H1 (cell line): ENCODE measurements at regions not wholly inside any gene's neighbourhood (a gene's known extent, or its start where the extent isn't known, plus 50 kb on each side); places are given as distances from the start of the nearest gene placed in this dataset.

Experiments
- CTCF ChIA-PET: fragments of 300-600 bp; sonication (Branson Sonifier 250); formaldehyde crosslinking; loops from one replicate; lab custom pipeline; 2021; ENCODE audit not compliant: partially characterized antibody; lab: Charles Lee
- POLR2A ChIA-PET: fragments of 300-600 bp; sonication (Branson Sonifier 250); formaldehyde crosslinking; loops from one replicate; lab custom pipeline; 2021; ENCODE audit warnings: inconsistent platforms; ENCODE audit not compliant: partially characterized antibody; lab: Charles Lee
- DNase-seq, 2 experiments: peaks; one replicate each; pipeline versions ENCODE4 v3.0.0 to v3.0.0-alpha.2; 2010 to 2022; ENCODE audit warnings: low spot score in 2 of 2, low read depth in 1 of 2, mixed read lengths in 1 of 2
- FAIRE-seq: peaks from 2 replicates; lab custom pipeline; 2011; peaks lifted over from hg19 to GRCh38; lab: Jason Lieb, UNC
- H2AFZ ChIP-seq: 2 replicates; pipeline ENCODE4 v1.8.1; 2012; ENCODE audit warnings: low read length, inconsistent platforms
- H2AK5ac ChIP-seq: 2 replicates; pipeline ENCODE4 v1.6.1; 2013; ENCODE audit warnings: low read depth, low read length
- H2BK120ac ChIP-seq: replicated peaks from 2 replicates; pipeline ENCODE3; 2013; ENCODE audit warnings: low read depth, low read length, inconsistent platforms
- H2BK12ac ChIP-seq: 2 replicates; pipeline ENCODE4 v1.6.1; 2013; ENCODE audit warnings: low read depth, low read length
- H2BK15ac ChIP-seq: 2 replicates; pipeline ENCODE4 v1.6.1; 2013; ENCODE audit warnings: low read length
- H2BK20ac ChIP-seq: 2 replicates; pipeline ENCODE4 v1.6.1; 2013; ENCODE audit warnings: low read length
- H2BK5ac ChIP-seq: 2 replicates; pipeline ENCODE4 v1.6.1; 2013; ENCODE audit warnings: low read depth, low read length
- H3K14ac ChIP-seq: 2 replicates; pipeline ENCODE4 v1.6.1; 2013; ENCODE audit warnings: inconsistent platforms; ENCODE audit not compliant: insufficient read length
- H3K18ac ChIP-seq: 2 replicates; pipeline ENCODE4 v1.6.1; 2013; ENCODE audit warnings: low read length; ENCODE audit errors: extremely low read depth
- H3K23ac ChIP-seq: 2 replicates; pipeline ENCODE4 v1.6.1; 2013; ENCODE audit warnings: inconsistent platforms; ENCODE audit not compliant: insufficient read length
- H3K23me2 ChIP-seq: 2 replicates; pipeline ENCODE4 v1.6.1; 2013; ENCODE audit warnings: low read depth, low read length
- H3K27ac ChIP-seq: 2 replicates; pipeline ENCODE4 v1.6.1; 2011; ENCODE audit warnings: low read depth, low read length, inconsistent platforms
- H3K27me3 ChIP-seq, 4 experiments: replicated peaks in 1 of 4; 1 replicate in 1 of 4; 2 replicates in 3 of 4; pipeline versions ENCODE4 v1.6.1 to v1.8.1; 2011 to 2013; ENCODE audit warnings: low read length in 3 of 4, mild to moderate bottlenecking in 3 of 4, inconsistent platforms in 2 of 4, mixed read lengths in 2 of 4, moderate library complexity in 1 of 4; ENCODE audit not compliant: control insufficient read depth in 3 of 4, insufficient read depth in 3 of 4; ENCODE audit errors: extremely low read depth in 1 of 4
- H3K36me3 ChIP-seq, 4 experiments: 2 replicates each; pipeline versions ENCODE4 v1.6.1 to v1.8.1; 2011 to 2013; ENCODE audit warnings: mild to moderate bottlenecking in 4 of 4, low read length in 3 of 4, moderate library complexity in 2 of 4, control low read depth in 1 of 4, inconsistent platforms in 1 of 4; ENCODE audit not compliant: insufficient read depth in 4 of 4, control insufficient read depth in 2 of 4
- H3K4ac ChIP-seq: replicated peaks from 2 replicates; pipeline ENCODE3; 2013; ENCODE audit warnings: low read length, low read depth, mixed read lengths, inconsistent platforms; ENCODE audit not compliant: insufficient read length
- H3K4me1 ChIP-seq, 4 experiments: replicated peaks in 1 of 4; 1 replicate in 1 of 4; 2 replicates in 3 of 4; pipeline versions ENCODE4 v1.6.1 to v1.8.1; 2011 to 2013; ENCODE audit warnings: low read length in 3 of 4, inconsistent platforms in 2 of 4, mixed read lengths in 1 of 4; ENCODE audit not compliant: insufficient read depth in 4 of 4, control insufficient read depth in 3 of 4
- H3K4me2 ChIP-seq, 2 experiments: 2 replicates each; pipeline versions ENCODE4 v1.6.1 to v1.8.1; 2011 to 2013; ENCODE audit warnings: low read depth in 2 of 2, low read length in 2 of 2, control low read depth in 1 of 2, inconsistent platforms in 1 of 2, mild to moderate bottlenecking in 1 of 2; ENCODE audit not compliant: insufficient read depth in 1 of 2
- H3K4me3 ChIP-seq, 4 experiments: fragments of 200-600, 300-600 bp in 1 of 4; sonication (generic), shearing (Covaris generic), sonication (Bioruptor Twin) in 1 of 4; 2 replicates each; pipeline versions ENCODE4 v1.5.1 to v1.8.1; 2011 to 2016; ENCODE audit warnings: low read length in 4 of 4, low read depth in 3 of 4, control low read depth in 2 of 4, inconsistent platforms in 2 of 4, mild to moderate bottlenecking in 2 of 4, mixed read lengths in 1 of 4, moderate library complexity in 1 of 4; ENCODE audit not compliant: insufficient read depth in 2 of 4; ENCODE audit errors: extremely low read depth in 1 of 4
- H3K56ac ChIP-seq: replicated peaks from 2 replicates; pipeline ENCODE3; 2013; ENCODE audit warnings: low read depth, mild to moderate bottlenecking, mixed read lengths, low read length, inconsistent platforms; ENCODE audit not compliant: insufficient read length
- H3K79me1 ChIP-seq: 2 replicates; pipeline ENCODE4 v1.6.1; 2013; ENCODE audit warnings: low read depth, low read length, control low read depth
- H3K79me2 ChIP-seq, 2 experiments: 2 replicates each; pipeline versions ENCODE4 v1.6.1 to v1.8.1; 2012 to 2013; ENCODE audit warnings: low read length in 2 of 2, mild to moderate bottlenecking in 2 of 2, inconsistent platforms in 1 of 2; ENCODE audit not compliant: insufficient read depth in 2 of 2, control insufficient read depth in 1 of 2
- H3K9ac ChIP-seq, 4 experiments: replicated peaks in 1 of 4; 1 replicate in 1 of 4; 2 replicates in 3 of 4; pipeline versions ENCODE4 v1.6.1 to v1.8.1; 2011 to 2013; ENCODE audit warnings: low read depth in 3 of 4, low read length in 3 of 4, control low read depth in 2 of 4, mild to moderate bottlenecking in 2 of 4, moderate library complexity in 2 of 4, inconsistent platforms in 1 of 4; ENCODE audit errors: extremely low read depth in 1 of 4
- H3K9me3 ChIP-seq, 2 experiments: 2 replicates each; pipeline versions ENCODE4 v1.6.1 to v1.8.1; 2012 to 2013; ENCODE audit warnings: mild to moderate bottlenecking in 2 of 2, moderate library complexity in 2 of 2, control low read depth in 1 of 2, inconsistent platforms in 1 of 2, low read depth in 1 of 2, low read length in 1 of 2, mixed read lengths in 1 of 2; ENCODE audit not compliant: insufficient read depth in 2 of 2
- H4K20me1 ChIP-seq, 2 experiments: replicated peaks in 1 of 2; 2 replicates each; pipeline versions ENCODE3 to v1.8.1; 2011 to 2013; ENCODE audit warnings: inconsistent platforms in 2 of 2, low read length in 2 of 2, mild to moderate bottlenecking in 1 of 2; ENCODE audit not compliant: insufficient read depth in 2 of 2, control insufficient read depth in 1 of 2
- H4K5ac ChIP-seq: 2 replicates; pipeline ENCODE4 v1.6.1; 2013; ENCODE audit warnings: low read length, low read depth, mixed read lengths, inconsistent platforms; ENCODE audit not compliant: insufficient read length
- H4K8ac ChIP-seq: 2 replicates; pipeline ENCODE4 v1.8.0; 2013; ENCODE audit warnings: mild to moderate bottlenecking, moderate library complexity, low read length, inconsistent platforms; ENCODE audit not compliant: insufficient read depth; ENCODE audit errors: extremely low read depth
- H4K91ac ChIP-seq: replicated peaks from 2 replicates; pipeline ENCODE3; 2013; ENCODE audit warnings: low read length, mixed read lengths, inconsistent platforms; ENCODE audit not compliant: insufficient read length
- ASH2L ChIP-seq: fragments of 200-600, 300-600 bp; sonication (generic); IDR thresholded peaks from one replicate; pipeline ENCODE4 v1.7.1; 2017; ENCODE audit warnings: low read length
- BCL11A ChIP-seq, 2 experiments: IDR thresholded peaks; one replicate each; pipeline ENCODE4 v1.6.1; 2011; ENCODE audit warnings: low read depth in 2 of 2, low read length in 2 of 2, mild to moderate bottlenecking in 2 of 2
- BRCA1 ChIP-seq: IDR thresholded peaks from 2 replicates; pipeline ENCODE4 v1.6.1; 2012; ENCODE audit warnings: low read depth, low read length, improper control_type of control experiment
- HDAC2 ChIP-seq, 2 experiments: fragments of 300-600 bp in 1 of 2; sonication (generic) in 1 of 2; IDR thresholded peaks; 2 replicates each; pipeline ENCODE4 v1.6.1; 2011 to 2012; ENCODE audit warnings: low read depth in 2 of 2, low read length in 2 of 2, mild to moderate bottlenecking in 2 of 2, moderate library complexity in 2 of 2, borderline replicate concordance in 1 of 2, inconsistent platforms in 1 of 2
- KDM1A ChIP-seq: fragments of 200-600, 300-600 bp; sonication (generic); IDR thresholded peaks from 2 replicates; pipeline ENCODE4 v1.7.1; 2016; ENCODE audit warnings: mild to moderate bottlenecking, low read length, borderline replicate concordance
- KDM4A ChIP-seq: IDR thresholded peaks from one replicate; pipeline ENCODE4 v1.7.1; 2012; ENCODE audit warnings: low read depth, mild to moderate bottlenecking, moderate library complexity, low read length, inconsistent platforms; ENCODE audit not compliant: severe bottlenecking
- RFX5 ChIP-seq: IDR thresholded peaks from 2 replicates; pipeline ENCODE4 v1.6.1; 2011; ENCODE audit warnings: low read depth, low read length, improper control_type of control experiment, borderline replicate concordance
- SP1 ChIP-seq: IDR thresholded peaks from 2 replicates; pipeline ENCODE4 v1.6.1; 2011; ENCODE audit warnings: low read depth, low read length
- SUZ12 ChIP-seq: fragments of 200-600 bp; sonication (generic); IDR thresholded peaks from 2 replicates; pipeline ENCODE4 v1.6.1; 2012; ENCODE audit warnings: mild to moderate bottlenecking, inconsistent platforms, low read length, moderate library complexity, mixed read lengths
- TAF1 ChIP-seq: IDR thresholded peaks from 2 replicates; pipeline ENCODE4 v1.6.1; 2011; ENCODE audit warnings: mild to moderate bottlenecking, low read depth, low read length
- WGBS, 2 experiments: shearing (Covaris generic) in 1 of 2; methylation state at CpG; one replicate each; pipeline versions ENCODE4 v1.1.6 to v1.1.7; 2013 to 2015; ENCODE audit warnings: low lambda C conversion rate in 2 of 2, mixed read lengths in 2 of 2, inconsistent platforms in 1 of 2, low coverage in 1 of 2, missing lambda C conversion rate in 1 of 2; ENCODE audit not compliant: insufficient replicate concordance in 2 of 2, insufficient coverage in 1 of 2, insufficient read length in 1 of 2; ENCODE audit errors: extremely low coverage in 1 of 2, missing lambda C conversion rate in 1 of 2; 5-methylcytosine and 5-hydroxymethylcytosine counted together

DNA sequence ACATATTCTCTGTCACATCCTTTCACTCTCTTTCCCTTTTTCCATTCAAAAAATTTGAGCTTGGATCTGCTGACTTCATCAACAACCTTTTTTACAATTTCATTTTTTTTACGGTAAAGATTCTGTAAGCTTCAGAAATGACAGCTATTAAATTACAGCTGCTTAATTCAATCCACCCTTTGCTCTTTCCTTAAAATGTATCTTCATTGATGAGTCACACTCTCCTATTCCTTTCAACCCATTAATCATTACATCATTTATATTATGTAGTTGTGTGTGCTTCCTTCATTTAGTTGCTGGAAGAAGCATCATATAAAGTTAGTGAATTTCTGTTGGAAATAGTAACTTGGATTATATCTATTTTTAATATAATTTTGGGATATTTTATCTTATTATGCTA lies 67.1 kb upstream of the MAGI2 start:
- Histone ChIP-seq H3K9ac (no peak overlapping the region), H3K4me3 (no peak overlapping the region), H2BK20ac (no peak overlapping the region), H3K27ac (no peak overlapping the region), H2BK15ac (no peak overlapping the region), H4K20me1 (no peaks in the 10 kb centered on the region), H2AFZ (no peak overlapping the region), H3K27me3 (no peaks in the 10 kb centered on the region), H3K23ac (no peak overlapping the region), H3K79me2 (no peaks in the 10 kb centered on the region), H3K56ac (no peak overlapping the region), H4K8ac (no peak overlapping the region), H2BK5ac (no peak overlapping the region), H3K14ac (no peak overlapping the region), H4K91ac (no peak overlapping the region), H3K9me3 (no peaks in the 10 kb centered on the region), H4K5ac (no peak overlapping the region), H3K36me3 (no peaks in the 10 kb centered on the region; a peak in 1 of 8 replicates), H3K4me2 (no peak overlapping the region), H2AK5ac (no peak overlapping the region), H3K23me2 (no peaks in the 10 kb centered on the region; the same call in 1 of the 2 replicates), H2BK120ac (no peak overlapping the region), H2BK12ac (no peak overlapping the region), H3K18ac (no peak overlapping the region), H3K4me1 (no peaks in the 10 kb centered on the region), H3K4ac (no peak overlapping the region), H3K79me1 (no peaks in the 10 kb centered on the region)
- TF ChIP-seq SUZ12, result no peak
- no peak for TF ChIP-seq RFX5
- TF ChIP-seq BRCA1, result no peak
- no peak for TF ChIP-seq TAF1
- TF ChIP-seq HDAC2 (IDR thresholded peaks at IDR 0.05; ENCODE audit: borderline replicate concordance in 1 of 2, low read depth in 2 of 2, low read length in 2 of 2), result no peak
- no peak for TF ChIP-seq BCL11A (IDR thresholded peaks at IDR 0.05; ENCODE audit: low read depth in 2 of 2, low read length in 2 of 2)
- TF ChIP-seq ASH2L, result no peak
- TF ChIP-seq KDM1A, result no peak
- TF ChIP-seq SP1, result no peak
- no peak for TF ChIP-seq KDM4A
- WGBS, 2 experiments, result 92% methylated on average over 1 of the region's 1 CpG; no CpG with 5 or more reads in 1 of the 2 experiments
- ChIA-PET POLR2A (no interaction called here), CTCF (interaction anchor here (0.6 kb wide), 1 partner anchor 139 kb away, joined by 3 read pairs; no protein-coding TSS in a partner anchor)
- FAIRE-seq (no peak), DNase-seq (no peak)
